DND-41 (cell line): ENCODE measurements at regions not wholly inside any gene's neighbourhood (a gene's known extent, or its start where the extent isn't known, plus 50 kb on each side); places are given as distances from the start of the nearest gene placed in this dataset.

Experiments used
- ATAC-seq: fragments of 200-7000 bp; cut with Tn5 transposase; 3 replicates; pipeline ENCODE4 v1.9.1; 2021; ENCODE audit warnings: low read depth; ENCODE audit not compliant: insufficient read depth
- DNase-seq: peaks from one replicate; pipeline ENCODE4 v3.0.0-alpha.2; 2020
- H2AFZ ChIP-seq: 2 replicates; pipeline ENCODE4 v1.6.0; 2012; ENCODE audit warnings: low read depth, low read length
- H3K27ac ChIP-seq: 2 replicates; pipeline ENCODE4 v1.5.1; 2012; ENCODE audit warnings: low read length, inconsistent platforms
- H3K27me3 ChIP-seq: fragments of 200-600 bp; sonication (generic); 2 replicates; pipeline ENCODE4 v1.6.0; 2012; ENCODE audit warnings: low read length, mild to moderate bottlenecking, inconsistent platforms; ENCODE audit not compliant: insufficient read depth, poor library complexity
- H3K36me3 ChIP-seq: 2 replicates; pipeline ENCODE4 v1.5.1; 2012; ENCODE audit warnings: low read length, inconsistent platforms; ENCODE audit not compliant: insufficient read depth
- H3K4me1 ChIP-seq: 2 replicates; pipeline ENCODE4 v1.5.1; 2012; ENCODE audit warnings: mild to moderate bottlenecking, low read length; ENCODE audit not compliant: insufficient read depth
- H3K4me2 ChIP-seq: 2 replicates; pipeline ENCODE4 v1.6.0; 2012; ENCODE audit warnings: mild to moderate bottlenecking, moderate library complexity, low read length, inconsistent platforms; ENCODE audit not compliant: insufficient read depth
- H3K4me3 ChIP-seq, 2 experiments: fragments of 200-600 bp in 1 of 2; shearing (Covaris generic) in 1 of 2; 2 replicates each; pipeline ENCODE4 v1.5.1; 2012 to 2016; ENCODE audit warnings: inconsistent platforms in 2 of 2, low read length in 2 of 2, mild to moderate bottlenecking in 2 of 2, low read depth in 1 of 2, moderate library complexity in 1 of 2
- H3K79me2 ChIP-seq: 2 replicates; pipeline ENCODE4 v1.6.0; 2012; ENCODE audit warnings: low read length, inconsistent platforms; ENCODE audit not compliant: insufficient read depth
- H3K9ac ChIP-seq: 2 replicates; pipeline ENCODE4 v1.6.0; 2012; ENCODE audit warnings: low read depth, mild to moderate bottlenecking, inconsistent platforms, low read length, moderate library complexity
- H3K9me3 ChIP-seq: 2 replicates; pipeline ENCODE4 v1.5.1; 2012; ENCODE audit warnings: low read length, moderate library complexity, mild to moderate bottlenecking, inconsistent platforms; ENCODE audit not compliant: insufficient read depth, severe bottlenecking
- H4K20me1 ChIP-seq: 2 replicates; pipeline ENCODE4 v1.6.0; 2012; ENCODE audit warnings: low read length; ENCODE audit not compliant: insufficient read depth
- EZH2 ChIP-seq: IDR thresholded peaks from 3 replicates; pipeline ENCODE4 v1.6.1; 2012; ENCODE audit warnings: borderline replicate concordance, low read depth, mild to moderate bottlenecking, moderate library complexity, low read length, inconsistent platforms; ENCODE audit not compliant: severe bottlenecking
- TF ChIP-seq, protein P1 (sequence below): IDR thresholded peaks from 2 replicates; pipeline ENCODE4 v1.5.1; 2012; ENCODE audit warnings: borderline replicate concordance, low read length, moderate library complexity, mild to moderate bottlenecking; ENCODE audit not compliant: poor library complexity, severe bottlenecking; ENCODE audit errors: extremely low read depth

DNA sequence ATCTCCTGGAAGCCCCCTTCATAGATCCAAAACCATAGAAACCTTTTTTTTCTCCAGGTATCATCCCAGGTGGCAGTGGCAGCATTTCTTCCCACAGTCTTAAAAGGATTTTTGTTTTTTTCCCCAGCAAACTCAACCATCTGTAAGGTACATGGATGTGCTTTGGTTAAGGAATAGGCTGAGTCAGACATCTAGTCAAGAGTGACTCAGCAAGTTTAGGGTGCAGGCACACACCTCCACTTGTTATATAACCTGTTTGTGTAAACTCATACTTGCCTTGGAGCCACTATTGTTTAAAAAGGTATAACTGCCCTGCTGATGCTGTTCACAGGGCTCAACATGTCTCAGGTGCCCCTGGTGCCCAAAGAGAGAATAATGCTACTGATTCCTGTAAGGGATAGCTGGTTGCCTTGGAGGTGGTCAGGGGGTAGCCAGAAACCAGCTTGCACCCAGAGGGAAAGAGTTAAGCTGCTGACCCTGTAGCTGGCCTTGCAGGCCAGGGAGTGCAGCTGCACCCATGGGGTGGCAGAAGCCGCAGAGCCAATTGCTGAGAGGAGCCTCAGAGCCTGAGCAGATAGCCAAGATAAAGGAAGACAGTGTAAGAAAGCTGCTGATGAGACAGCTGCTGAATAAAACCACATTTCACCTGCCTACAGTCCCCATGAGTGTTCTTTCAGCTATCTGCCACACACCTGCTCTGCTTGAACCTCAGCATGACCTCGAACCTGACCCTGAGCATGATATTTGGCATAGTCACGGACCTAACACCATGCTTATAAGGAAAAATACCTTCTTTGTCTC is 1726.1 kb upstream of the RAG2 start:
- Histone ChIP-seq H3K4me3 (no peak overlapping the region), H4K20me1 (no peaks in the 10 kb centered on the region), H3K4me2 (no peak overlapping the region), H3K79me2 (no peaks in the 10 kb centered on the region), H3K9me3 (no peaks in the 10 kb centered on the region), H2AFZ (no peak overlapping the region), H3K4me1 (no peaks in the 10 kb centered on the region), H3K27ac (no peak overlapping the region), H3K36me3 (no peaks in the 10 kb centered on the region), H3K27me3 (no peaks in the 10 kb centered on the region), H3K9ac (no peak overlapping the region)
- TF ChIP-seq, protein P1, sequence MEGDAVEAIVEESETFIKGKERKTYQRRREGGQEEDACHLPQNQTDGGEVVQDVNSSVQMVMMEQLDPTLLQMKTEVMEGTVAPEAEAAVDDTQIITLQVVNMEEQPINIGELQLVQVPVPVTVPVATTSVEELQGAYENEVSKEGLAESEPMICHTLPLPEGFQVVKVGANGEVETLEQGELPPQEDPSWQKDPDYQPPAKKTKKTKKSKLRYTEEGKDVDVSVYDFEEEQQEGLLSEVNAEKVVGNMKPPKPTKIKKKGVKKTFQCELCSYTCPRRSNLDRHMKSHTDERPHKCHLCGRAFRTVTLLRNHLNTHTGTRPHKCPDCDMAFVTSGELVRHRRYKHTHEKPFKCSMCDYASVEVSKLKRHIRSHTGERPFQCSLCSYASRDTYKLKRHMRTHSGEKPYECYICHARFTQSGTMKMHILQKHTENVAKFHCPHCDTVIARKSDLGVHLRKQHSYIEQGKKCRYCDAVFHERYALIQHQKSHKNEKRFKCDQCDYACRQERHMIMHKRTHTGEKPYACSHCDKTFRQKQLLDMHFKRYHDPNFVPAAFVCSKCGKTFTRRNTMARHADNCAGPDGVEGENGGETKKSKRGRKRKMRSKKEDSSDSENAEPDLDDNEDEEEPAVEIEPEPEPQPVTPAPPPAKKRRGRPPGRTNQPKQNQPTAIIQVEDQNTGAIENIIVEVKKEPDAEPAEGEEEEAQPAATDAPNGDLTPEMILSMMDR, result no peak
- no peak for TF ChIP-seq EZH2
- ATAC-seq (no peak), DNase-seq (no peak)

DNA sequence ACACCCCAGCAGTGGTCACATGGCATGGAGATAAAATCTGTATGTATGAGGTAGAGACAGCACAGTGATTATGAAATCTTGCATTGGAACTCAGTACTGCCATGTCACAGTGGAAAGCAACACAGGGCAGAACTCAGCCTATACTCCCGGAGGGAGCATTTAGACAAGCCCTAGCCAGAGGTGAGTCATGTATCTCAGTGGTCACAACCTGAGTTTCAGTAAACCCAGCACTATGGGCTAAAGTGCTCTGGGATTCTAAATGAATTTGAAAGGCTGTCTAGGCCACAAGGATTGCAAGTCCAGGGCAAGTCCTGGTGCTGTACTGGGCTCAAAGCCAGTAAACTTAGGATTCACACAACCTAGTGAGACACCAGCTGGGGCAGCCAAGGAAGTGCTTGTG is 1717.1 kb upstream of the RAG2 start:
- H3K4me2 ChIP-seq, result no peak overlapping the region
- no peaks in the 10 kb centered on the region for H3K4me1 ChIP-seq
- H4K20me1 ChIP-seq, result no peaks in the 10 kb centered on the region
- peaks cover 2% of the 10 kb centered on the region for H3K9me3 ChIP-seq
- H3K27ac ChIP-seq, result no peak overlapping the region
- no peaks in the 10 kb centered on the region for H3K27me3 ChIP-seq
- no peak overlapping the region for H2AFZ ChIP-seq
- no peak overlapping the region for H3K4me3 ChIP-seq
- DNase-seq (no peak), ATAC-seq (no peak)
- H3K9ac ChIP-seq, result no peak overlapping the region
- no peaks in the 10 kb centered on the region for H3K36me3 ChIP-seq
- TF ChIP-seq EZH2, result no peak
- TF ChIP-seq, protein P1, result no peak
- no peaks in the 10 kb centered on the region for H3K79me2 ChIP-seq

DNA sequence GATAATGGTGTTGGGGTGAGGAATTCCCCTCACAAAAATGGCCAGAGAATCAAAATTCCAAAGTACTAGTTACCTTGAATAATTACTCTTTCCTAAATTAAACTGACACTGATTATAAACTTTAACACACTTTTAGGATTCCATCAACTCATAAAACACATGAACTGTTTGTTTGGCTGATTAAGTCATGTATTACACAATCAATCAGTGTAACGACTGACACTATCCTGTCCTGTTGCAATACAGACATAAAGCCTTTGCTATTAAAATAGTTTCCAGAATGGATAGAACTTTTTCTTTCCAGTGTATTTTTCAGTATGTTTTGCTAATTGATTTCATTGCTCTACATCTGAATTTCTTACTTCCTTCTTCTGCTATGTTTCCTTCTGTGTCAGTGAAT is 1709.4 kb upstream of the RAG2 start:
- H3K4me1 ChIP-seq, result no peaks in the 10 kb centered on the region
- H3K4me2 ChIP-seq, result no peak overlapping the region
- H3K9me3 ChIP-seq, result no peaks in the 10 kb centered on the region
- ATAC-seq (no peak), DNase-seq (no peak)
- no peak overlapping the region for H3K4me3 ChIP-seq
- no peaks in the 10 kb centered on the region for H3K27me3 ChIP-seq
- H3K36me3 ChIP-seq, result no peaks in the 10 kb centered on the region
- no peaks in the 10 kb centered on the region for H4K20me1 ChIP-seq
- no peak overlapping the region for H3K9ac ChIP-seq
- TF ChIP-seq, protein P1, result no peak
- no peak for TF ChIP-seq EZH2
- H2AFZ ChIP-seq, result no peak overlapping the region
- no peak overlapping the region for H3K27ac ChIP-seq
- H3K79me2 ChIP-seq, result no peaks in the 10 kb centered on the region
